DND-41 (cell line): ENCODE measurements at regions not wholly inside any gene's neighbourhood (a gene's known extent, or its start where the extent isn't known, plus 50 kb on each side); places are given as distances from the start of the nearest gene placed in this dataset.

Experiments
- ATAC-seq: fragments of 200-7000 bp; cut with Tn5 transposase; 3 replicates; pipeline ENCODE4 v1.9.1; 2021; ENCODE audit warnings: low read depth; ENCODE audit not compliant: insufficient read depth
- DNase-seq: peaks from one replicate; pipeline ENCODE4 v3.0.0-alpha.2; 2020
- H2AFZ ChIP-seq: 2 replicates; pipeline ENCODE4 v1.6.0; 2012; ENCODE audit warnings: low read depth, low read length
- H3K27ac ChIP-seq: 2 replicates; pipeline ENCODE4 v1.5.1; 2012; ENCODE audit warnings: low read length, inconsistent platforms
- H3K27me3 ChIP-seq: fragments of 200-600 bp; sonication (generic); 2 replicates; pipeline ENCODE4 v1.6.0; 2012; ENCODE audit warnings: low read length, mild to moderate bottlenecking, inconsistent platforms; ENCODE audit not compliant: insufficient read depth, poor library complexity
- H3K36me3 ChIP-seq: 2 replicates; pipeline ENCODE4 v1.5.1; 2012; ENCODE audit warnings: low read length, inconsistent platforms; ENCODE audit not compliant: insufficient read depth
- H3K4me1 ChIP-seq: 2 replicates; pipeline ENCODE4 v1.5.1; 2012; ENCODE audit warnings: mild to moderate bottlenecking, low read length; ENCODE audit not compliant: insufficient read depth
- H3K4me2 ChIP-seq: 2 replicates; pipeline ENCODE4 v1.6.0; 2012; ENCODE audit warnings: mild to moderate bottlenecking, moderate library complexity, low read length, inconsistent platforms; ENCODE audit not compliant: insufficient read depth
- H3K4me3 ChIP-seq, 2 experiments: fragments of 200-600 bp in 1 of 2; shearing (Covaris generic) in 1 of 2; 2 replicates each; pipeline ENCODE4 v1.5.1; 2012 to 2016; ENCODE audit warnings: inconsistent platforms in 2 of 2, low read length in 2 of 2, mild to moderate bottlenecking in 2 of 2, low read depth in 1 of 2, moderate library complexity in 1 of 2
- H3K79me2 ChIP-seq: 2 replicates; pipeline ENCODE4 v1.6.0; 2012; ENCODE audit warnings: low read length, inconsistent platforms; ENCODE audit not compliant: insufficient read depth
- H3K9ac ChIP-seq: 2 replicates; pipeline ENCODE4 v1.6.0; 2012; ENCODE audit warnings: low read depth, mild to moderate bottlenecking, inconsistent platforms, low read length, moderate library complexity
- H3K9me3 ChIP-seq: 2 replicates; pipeline ENCODE4 v1.5.1; 2012; ENCODE audit warnings: low read length, moderate library complexity, mild to moderate bottlenecking, inconsistent platforms; ENCODE audit not compliant: insufficient read depth, severe bottlenecking
- H4K20me1 ChIP-seq: 2 replicates; pipeline ENCODE4 v1.6.0; 2012; ENCODE audit warnings: low read length; ENCODE audit not compliant: insufficient read depth
- CTCF ChIP-seq: IDR thresholded peaks from 2 replicates; pipeline ENCODE4 v1.5.1; 2012; ENCODE audit warnings: borderline replicate concordance, low read length, moderate library complexity, mild to moderate bottlenecking; ENCODE audit not compliant: poor library complexity, severe bottlenecking; ENCODE audit errors: extremely low read depth
- EZH2 ChIP-seq: IDR thresholded peaks from 3 replicates; pipeline ENCODE4 v1.6.1; 2012; ENCODE audit warnings: borderline replicate concordance, low read depth, mild to moderate bottlenecking, moderate library complexity, low read length, inconsistent platforms; ENCODE audit not compliant: severe bottlenecking

DNA sequence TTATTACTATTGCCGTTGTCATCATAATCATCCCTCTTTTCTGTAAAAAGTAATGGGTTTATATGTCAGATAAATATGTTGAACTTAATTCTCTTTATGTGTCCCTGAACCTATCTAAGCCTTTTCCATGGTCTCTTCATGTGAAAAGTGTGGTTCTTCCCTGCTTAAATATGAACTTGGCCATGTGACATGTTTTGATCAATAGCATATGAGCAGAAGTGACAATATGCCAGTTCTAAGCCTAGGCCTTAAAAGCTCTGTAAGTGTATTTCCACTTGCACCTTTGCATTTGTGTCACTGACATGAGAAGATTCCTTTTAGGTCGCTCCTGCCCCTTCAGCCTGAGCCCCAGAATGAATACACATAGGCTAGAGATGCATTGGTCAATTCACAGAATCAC lies 188.4 kb upstream of the CCN2 start:
- no peak overlapping the region for H3K4me3 ChIP-seq
- H2AFZ ChIP-seq: no peak overlapping the region
- no peak overlapping the region for H3K9ac ChIP-seq
- no peaks in the 10 kb centered on the region for H3K27me3 ChIP-seq
- no peak for TF ChIP-seq CTCF
- TF ChIP-seq EZH2: no peak
- no peak overlapping the region for H3K27ac ChIP-seq
- DNase-seq (no peak), ATAC-seq (no peak)
- H3K79me2 ChIP-seq: no peaks in the 10 kb centered on the region
- no peaks in the 10 kb centered on the region for H3K4me1 ChIP-seq
- no peaks in the 10 kb centered on the region for H3K36me3 ChIP-seq
- H3K9me3 ChIP-seq: no peaks in the 10 kb centered on the region
- H4K20me1 ChIP-seq: no peaks in the 10 kb centered on the region
- H3K4me2 ChIP-seq: no peak overlapping the region

- Histone ChIP-seq H2AFZ (no peak overlapping the region), H3K9me3 (no peaks in the 10 kb centered on the region), H3K79me2 (no peaks in the 10 kb centered on the region), H3K4me1 (no peaks in the 10 kb centered on the region), H4K20me1 (no peaks in the 10 kb centered on the region), H3K4me3 (no peak overlapping the region), H3K4me2 (no peak overlapping the region), H3K36me3 (no peaks in the 10 kb centered on the region), H3K9ac (no peak overlapping the region), H3K27ac (no peak overlapping the region), H3K27me3 (no peaks in the 10 kb centered on the region)
- no peak for TF ChIP-seq EZH2
- no peak for TF ChIP-seq CTCF
- DNase-seq (no peak), ATAC-seq (no peak)
Measured at GRCh38 chr6:132136981-132137380, 185.8 kb upstream of the CCN2 start.

DNA sequence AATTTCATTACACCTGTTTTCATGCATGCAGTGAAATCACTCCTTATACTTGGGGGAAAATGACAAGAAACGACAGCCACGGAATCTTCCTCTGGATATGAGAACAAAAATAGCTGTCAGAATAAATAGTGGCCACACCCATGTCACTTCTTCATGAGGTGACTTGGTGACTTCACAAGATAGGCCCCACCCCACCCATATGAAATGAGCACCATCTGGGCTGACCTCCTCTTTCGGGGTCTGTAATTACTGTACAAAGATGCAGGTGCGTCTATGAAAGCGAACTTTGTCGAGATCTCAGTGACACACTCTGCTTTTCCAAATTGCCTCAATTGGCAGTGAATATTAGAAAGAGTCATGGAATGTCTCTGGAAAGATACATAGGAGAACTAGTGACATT lies 184.2 kb upstream of the CCN2 start:
- Histone ChIP-seq H4K20me1 (no peaks in the 10 kb centered on the region), H3K4me2 (no peak overlapping the region), H3K9ac (no peak overlapping the region), H3K4me1 (no peaks in the 10 kb centered on the region), H3K27me3 (no peaks in the 10 kb centered on the region), H3K79me2 (no peaks in the 10 kb centered on the region), H3K9me3 (no peaks in the 10 kb centered on the region), H2AFZ (no peak overlapping the region), H3K27ac (no peak overlapping the region), H3K4me3 (no peak overlapping the region), H3K36me3 (no peaks in the 10 kb centered on the region)
- DNase-seq (no peak), ATAC-seq (no peak)
- TF ChIP-seq EZH2: no peak
- no peak for TF ChIP-seq CTCF

GRCh38 chr6:132133736-132134445 lies 182.7 kb upstream of the CCN2 start:
- no peak overlapping the region for H2AFZ ChIP-seq
- no peak for TF ChIP-seq EZH2
- TF ChIP-seq CTCF: no peak
- H3K79me2 ChIP-seq: no peaks in the 10 kb centered on the region
- DNase-seq (no peak), ATAC-seq (no peak)
- no peaks in the 10 kb centered on the region for H4K20me1 ChIP-seq
- no peaks in the 10 kb centered on the region for H3K4me1 ChIP-seq
- no peak overlapping the region for H3K9ac ChIP-seq
- no peak overlapping the region for H3K4me2 ChIP-seq
- no peaks in the 10 kb centered on the region for H3K27me3 ChIP-seq
- no peaks in the 10 kb centered on the region for H3K9me3 ChIP-seq
- H3K36me3 ChIP-seq: no peaks in the 10 kb centered on the region
- H3K27ac ChIP-seq: no peak overlapping the region
- H3K4me3 ChIP-seq: no peak overlapping the region
